ENCODE measurements at regions not wholly inside any gene's neighbourhood (a gene's known extent, or its start where the extent isn't known, plus 50 kb on each side); places are given as distances from the start of the nearest gene placed in this dataset.
"Not testable (repeated sequence)": the region's sequence is repeated elsewhere in the genome, so short reads cannot be mapped to it uniquely, and the experiment has no call there.

DNA sequence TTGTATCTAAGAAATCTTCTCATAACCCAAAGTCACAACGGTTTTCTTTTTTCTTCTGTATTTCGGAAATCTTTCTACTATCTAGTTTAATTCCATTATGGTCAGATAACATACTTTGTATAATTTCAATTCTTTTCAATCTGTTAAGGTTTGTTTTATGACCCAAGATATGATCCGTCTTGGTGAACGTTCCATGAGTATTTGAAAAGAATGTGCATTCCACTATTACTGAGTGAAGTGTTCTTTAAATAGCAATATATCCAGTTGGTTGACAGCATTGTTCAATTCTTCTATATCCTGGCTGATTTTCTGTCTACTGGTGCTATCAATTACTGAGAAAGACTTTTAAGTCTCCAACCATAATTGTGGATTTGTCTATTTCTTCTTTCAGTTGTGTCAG is 414.5 kb downstream of the TNS1 start:
- no peak overlapping the region for H3K27ac ChIP-seq
- TF ChIP-seq, protein P1, sequence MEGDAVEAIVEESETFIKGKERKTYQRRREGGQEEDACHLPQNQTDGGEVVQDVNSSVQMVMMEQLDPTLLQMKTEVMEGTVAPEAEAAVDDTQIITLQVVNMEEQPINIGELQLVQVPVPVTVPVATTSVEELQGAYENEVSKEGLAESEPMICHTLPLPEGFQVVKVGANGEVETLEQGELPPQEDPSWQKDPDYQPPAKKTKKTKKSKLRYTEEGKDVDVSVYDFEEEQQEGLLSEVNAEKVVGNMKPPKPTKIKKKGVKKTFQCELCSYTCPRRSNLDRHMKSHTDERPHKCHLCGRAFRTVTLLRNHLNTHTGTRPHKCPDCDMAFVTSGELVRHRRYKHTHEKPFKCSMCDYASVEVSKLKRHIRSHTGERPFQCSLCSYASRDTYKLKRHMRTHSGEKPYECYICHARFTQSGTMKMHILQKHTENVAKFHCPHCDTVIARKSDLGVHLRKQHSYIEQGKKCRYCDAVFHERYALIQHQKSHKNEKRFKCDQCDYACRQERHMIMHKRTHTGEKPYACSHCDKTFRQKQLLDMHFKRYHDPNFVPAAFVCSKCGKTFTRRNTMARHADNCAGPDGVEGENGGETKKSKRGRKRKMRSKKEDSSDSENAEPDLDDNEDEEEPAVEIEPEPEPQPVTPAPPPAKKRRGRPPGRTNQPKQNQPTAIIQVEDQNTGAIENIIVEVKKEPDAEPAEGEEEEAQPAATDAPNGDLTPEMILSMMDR (IDR thresholded peaks at IDR 0.05), result no peak
- no peak for TF ChIP-seq ZFX (IDR thresholded peaks at IDR 0.05; ENCODE audit: borderline replicate concordance)

DNA sequence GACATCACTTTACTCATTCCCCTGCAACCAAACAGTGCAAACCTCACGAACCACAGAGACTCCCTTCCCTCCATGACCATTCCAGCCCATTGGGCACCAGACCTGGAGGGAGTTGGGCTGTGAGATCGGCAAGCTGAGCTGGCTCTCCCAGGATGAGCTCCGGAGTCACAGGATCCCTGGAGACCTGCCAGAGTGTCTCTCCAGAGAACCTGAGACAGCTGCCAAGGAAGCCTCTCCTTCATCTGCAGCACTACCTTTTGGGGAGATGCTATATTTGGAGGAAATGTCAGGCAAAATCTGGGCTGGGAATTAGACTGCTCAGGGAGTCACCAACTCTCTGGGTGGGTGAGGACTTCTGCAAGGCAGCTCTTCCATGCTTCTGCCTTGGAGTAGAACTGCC is 417.4 kb downstream of the TNS1 start:
- TF ChIP-seq, protein P1 (IDR thresholded peaks at IDR 0.05), result no peak
- no peak for TF ChIP-seq ZFX (IDR thresholded peaks at IDR 0.05; ENCODE audit: borderline replicate concordance)
- no peak overlapping the region for H3K27ac ChIP-seq

DNA sequence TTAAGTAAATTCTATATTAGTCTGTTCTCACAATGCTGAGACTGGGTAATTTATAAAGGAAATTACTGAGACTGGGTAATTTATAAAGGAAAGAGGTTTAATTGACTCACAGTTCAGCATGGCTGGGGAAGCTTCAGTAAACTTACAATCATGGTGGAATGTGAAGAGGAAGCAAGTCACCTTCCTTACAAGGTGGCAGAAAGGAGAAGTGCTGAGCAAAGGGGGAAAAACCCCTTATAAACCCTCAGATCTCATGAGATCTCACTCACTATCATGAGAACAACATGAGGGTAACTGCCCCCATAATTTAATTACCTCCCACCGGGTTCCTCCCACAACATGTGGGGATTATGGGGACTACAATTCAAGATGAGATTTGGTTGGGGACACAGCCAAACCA is 422.4 kb downstream of the TNS1 start:
- H3K27ac ChIP-seq, result not testable (repeated sequence)

DNA sequence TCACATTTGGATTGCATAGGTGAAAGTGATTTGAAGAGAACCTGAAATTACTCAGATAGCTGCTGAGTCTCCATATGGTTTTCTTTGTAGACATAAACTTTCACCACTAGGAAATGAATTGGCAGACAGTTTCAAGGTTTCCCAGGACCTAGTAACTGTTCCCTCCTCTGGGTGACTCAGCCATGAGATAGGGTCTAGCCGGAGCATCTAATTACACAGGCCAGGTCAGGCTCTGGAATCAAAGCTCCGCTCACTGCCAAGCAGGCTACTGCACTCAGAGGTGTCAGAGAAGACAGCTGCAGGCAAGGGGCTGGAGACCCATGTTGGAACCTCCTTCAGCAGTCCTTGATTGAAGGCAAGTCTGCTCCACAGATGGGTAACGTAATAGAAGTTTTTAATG is 429.2 kb downstream of the TNS1 start:
- no peak overlapping the region for H3K27ac ChIP-seq
- TF ChIP-seq, protein P1 (IDR thresholded peaks at IDR 0.05), result no peak
- no peak for TF ChIP-seq ZFX (IDR thresholded peaks at IDR 0.05; ENCODE audit: borderline replicate concordance)

DNA sequence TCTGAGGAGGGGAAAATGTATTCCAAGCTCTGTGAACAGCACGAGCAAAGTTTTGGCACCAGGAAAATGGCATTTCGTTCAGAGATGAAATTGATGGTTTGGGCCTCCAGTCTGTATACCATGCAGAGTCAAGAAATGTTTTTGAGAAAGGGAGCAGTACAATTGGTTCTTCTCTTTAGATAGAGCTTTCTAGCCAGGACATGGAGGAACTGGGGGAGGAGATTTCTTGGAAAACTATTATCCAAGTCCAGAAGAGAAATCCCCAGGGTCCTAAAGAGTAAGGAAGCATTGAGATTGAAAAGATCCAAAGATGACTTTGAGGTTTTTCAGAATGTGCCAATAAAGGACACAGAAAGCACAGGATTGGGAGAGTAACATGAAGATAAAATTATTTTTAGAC is 432.4 kb downstream of the TNS1 start:
- TF ChIP-seq ZFX (IDR thresholded peaks at IDR 0.05; ENCODE audit: borderline replicate concordance), result no peak
- TF ChIP-seq, protein P1 (IDR thresholded peaks at IDR 0.05), result no peak
- H3K27ac ChIP-seq, result no peak overlapping the region

DNA sequence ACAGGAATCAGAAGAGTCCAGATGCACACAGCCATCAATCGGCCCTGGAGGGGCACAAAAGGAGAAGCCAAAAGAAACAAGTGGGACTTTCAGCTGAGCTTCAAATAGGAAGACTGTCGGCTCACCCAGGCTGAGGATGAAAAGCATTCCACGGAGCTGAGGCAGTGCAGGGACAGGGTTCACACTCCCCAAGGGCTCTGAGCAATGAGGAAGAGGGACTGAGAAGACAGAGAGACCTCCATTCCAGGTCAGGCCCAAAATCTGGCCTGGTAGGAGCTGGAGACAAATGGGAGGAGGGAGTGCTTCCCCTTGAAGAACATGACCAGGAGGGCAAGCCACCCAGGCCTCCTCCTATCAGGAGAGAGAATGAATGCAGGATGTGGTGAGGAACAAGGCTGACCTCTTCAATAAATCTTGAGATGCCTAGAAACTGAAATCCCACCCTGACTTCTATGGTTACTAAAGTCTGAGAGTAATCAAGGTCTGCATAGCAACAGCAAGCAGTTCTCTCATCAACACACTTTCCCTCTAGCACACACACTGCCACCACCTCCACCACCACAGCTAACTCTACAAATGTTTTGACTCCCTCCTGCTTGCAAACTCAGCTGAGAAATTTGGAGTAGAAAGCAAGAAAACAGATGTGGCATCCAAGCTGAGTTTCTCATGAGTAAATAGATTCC is 434.4 kb downstream of the TNS1 start:
- no peak overlapping the region for H3K27ac ChIP-seq
- TF ChIP-seq ZFX (IDR thresholded peaks at IDR 0.05; ENCODE audit: borderline replicate concordance), result no peak
- TF ChIP-seq, protein P1 (IDR thresholded peaks at IDR 0.05), result no peak

DNA sequence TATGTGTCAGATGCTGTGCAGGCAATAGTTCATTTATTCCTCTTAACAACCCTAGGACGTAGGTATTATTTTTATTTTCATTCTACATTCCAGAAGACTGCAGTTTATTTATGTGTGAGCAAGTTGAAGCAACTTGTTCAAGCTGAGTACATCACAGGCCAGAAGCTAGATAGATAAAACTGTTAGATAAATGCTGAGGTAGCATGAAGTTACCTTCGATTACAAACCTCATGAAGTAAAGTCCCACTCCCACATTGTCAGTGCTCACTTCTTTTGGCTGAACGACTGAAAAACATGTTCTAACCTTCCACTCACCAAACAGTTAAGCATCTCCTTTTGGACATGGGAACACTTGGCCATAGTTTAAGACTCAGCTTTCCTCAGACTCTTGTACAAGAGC is 439.2 kb downstream of the TNS1 start:
- no peak for TF ChIP-seq ZFX (IDR thresholded peaks at IDR 0.05; ENCODE audit: borderline replicate concordance)
- TF ChIP-seq, protein P1 (IDR thresholded peaks at IDR 0.05), result no peak

More for the DNA sequence above, 439.2 kb downstream of the TNS1 start:
- no peak overlapping the region for H3K27ac ChIP-seq
